ENCODE measurements at regions not wholly inside any gene's neighbourhood (a gene's known extent, or its start where the extent isn't known, plus 50 kb on each side); places are given as distances from the start of the nearest gene placed in this dataset.
A peak's percentile ranks its signal among the peaks of the same experiment; 100 is the strongest.

GRCh38 chr6:2534406-2535042 is 216.2 kb downstream of the MYLK4 start:
- no peak for DNase-seq

GRCh38 chr6:2531426-2532215 is 219.1 kb downstream of the MYLK4 start:
- no peak for DNase-seq

GRCh38 chr6:2529211-2529719 is 221.5 kb downstream of the MYLK4 start:
- DNase-seq: no peak

- no peak for DNase-seq
Observed at GRCh38 chr6:2528156-2528555, 222.6 kb downstream of the MYLK4 start.

GRCh38 chr6:2526766-2527165 is 224.0 kb downstream of the MYLK4 start:
- DNase-seq: no peak

- DNase-seq: no peak
Observed at GRCh38 chr6:2524090-2524489, 226.6 kb downstream of the MYLK4 start.

- no peak for DNase-seq
Observed at GRCh38 chr6:2523061-2523460, 227.7 kb downstream of the MYLK4 start.

GRCh38 chr6:2522521-2522920 is 228.2 kb downstream of the MYLK4 start:
- DNase-seq: no peak

- no peak for DNase-seq
Observed at GRCh38 chr6:2517855-2518473, 232.8 kb downstream of the MYLK4 start.

GRCh38 chr6:2517401-2517800 is 233.3 kb downstream of the MYLK4 start:
- DNase-seq: no peak

- DNase-seq: no peak
Observed at GRCh38 chr6:2516059-2516458, 234.7 kb downstream of the MYLK4 start.

GRCh38 chr6:2514965-2515543 is 235.7 kb downstream of the MYLK4 start:
- DNase-seq: no peak

- no peak for DNase-seq
Observed at GRCh38 chr6:2512802-2513201, 237.9 kb downstream of the MYLK4 start.

- no peak for DNase-seq
Observed at GRCh38 chr6:2510316-2510715, 240.4 kb downstream of the MYLK4 start.

- DNase-seq: no peak
Observed at GRCh38 chr6:2509711-2510110, 241.0 kb downstream of the MYLK4 start.

GRCh38 chr6:2508071-2508470 is 242.7 kb downstream of the MYLK4 start:
- DNase-seq: no peak

- no peak for DNase-seq
Observed at GRCh38 chr6:2507521-2508037, 243.1 kb downstream of the MYLK4 start.

- DNase-seq: no peak
Observed at GRCh38 chr6:2507016-2507415, 243.7 kb downstream of the MYLK4 start.

GRCh38 chr6:2505624-2506023 is 245.1 kb downstream of the MYLK4 start:
- DNase-seq: peak; percentile 56

- DNase-seq: no peak
Observed at GRCh38 chr6:2504495-2505064, 246.1 kb downstream of the MYLK4 start.

- no peak for DNase-seq
Observed at GRCh38 chr6:2503816-2504494, 246.8 kb downstream of the MYLK4 start.

- no peak for DNase-seq
Observed at GRCh38 chr6:2502998-2503674, 247.6 kb downstream of the MYLK4 start.

Data from activated CD8-positive, alpha-beta memory T cell treated with anti-CD3 and anti-CD28 coated beads, Interleukin-2, amount 50 U/mL, for 48 hours (primary cell).